ENCODE measurements at regions not wholly inside any gene's neighbourhood (a gene's known extent, or its start where the extent isn't known, plus 50 kb on each side); places are given as distances from the start of the nearest gene placed in this dataset.
"Not testable (repeated sequence)": the region's sequence is repeated elsewhere in the genome, so short reads cannot be mapped to it uniquely, and the experiment has no call there.

DNA sequence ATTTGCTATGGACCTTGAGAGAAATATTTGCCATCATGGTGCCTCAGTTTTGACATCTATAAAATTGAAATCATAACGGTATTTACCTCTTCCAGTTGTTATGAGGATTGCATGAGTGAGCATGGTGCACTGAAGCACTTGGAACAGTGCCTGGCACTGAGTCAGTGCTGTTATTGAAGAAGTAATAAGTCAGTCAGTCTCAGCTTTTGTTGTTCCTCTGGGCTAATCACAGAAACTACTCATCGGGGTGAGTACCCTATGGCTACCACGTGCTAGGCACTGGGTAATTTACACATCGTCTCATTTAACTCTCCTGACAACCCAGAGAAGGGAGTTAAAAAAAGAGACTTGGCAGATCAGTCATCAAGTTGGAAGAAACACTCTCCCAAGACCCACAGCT is 159.5 kb upstream of the NRXN3 start:
- TF ChIP-seq, protein P1, sequence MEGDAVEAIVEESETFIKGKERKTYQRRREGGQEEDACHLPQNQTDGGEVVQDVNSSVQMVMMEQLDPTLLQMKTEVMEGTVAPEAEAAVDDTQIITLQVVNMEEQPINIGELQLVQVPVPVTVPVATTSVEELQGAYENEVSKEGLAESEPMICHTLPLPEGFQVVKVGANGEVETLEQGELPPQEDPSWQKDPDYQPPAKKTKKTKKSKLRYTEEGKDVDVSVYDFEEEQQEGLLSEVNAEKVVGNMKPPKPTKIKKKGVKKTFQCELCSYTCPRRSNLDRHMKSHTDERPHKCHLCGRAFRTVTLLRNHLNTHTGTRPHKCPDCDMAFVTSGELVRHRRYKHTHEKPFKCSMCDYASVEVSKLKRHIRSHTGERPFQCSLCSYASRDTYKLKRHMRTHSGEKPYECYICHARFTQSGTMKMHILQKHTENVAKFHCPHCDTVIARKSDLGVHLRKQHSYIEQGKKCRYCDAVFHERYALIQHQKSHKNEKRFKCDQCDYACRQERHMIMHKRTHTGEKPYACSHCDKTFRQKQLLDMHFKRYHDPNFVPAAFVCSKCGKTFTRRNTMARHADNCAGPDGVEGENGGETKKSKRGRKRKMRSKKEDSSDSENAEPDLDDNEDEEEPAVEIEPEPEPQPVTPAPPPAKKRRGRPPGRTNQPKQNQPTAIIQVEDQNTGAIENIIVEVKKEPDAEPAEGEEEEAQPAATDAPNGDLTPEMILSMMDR (conservative IDR thresholded peaks at IDR 0.05) = no peak
- WGBS (ENCODE audit: extremely low coverage, insufficient read length, low lambda C conversion rate) = no CpG with 5 or more reads among the region's 4 CpGs

GRCh38 chr14:78013911-78014310 is 156.3 kb upstream of the NRXN3 start:
- H4K5ac ChIP-seq (ENCODE audit: insufficient read length, low read depth, low read length); H2AK5ac ChIP-seq (ENCODE audit: insufficient read length, low read length); H4K20me1 ChIP-seq (ENCODE audit: control insufficient read depth, insufficient read depth, insufficient read length); H3K27me3 Mint-ChIP-seq (ENCODE audit: low read depth); H3K4me1 Mint-ChIP-seq; H4K8ac ChIP-seq (replicated peaks; ENCODE audit: insufficient read length, low read depth, low read length); H3K56ac ChIP-seq (ENCODE audit: insufficient read length, low read depth, low read length); H3K27ac ChIP-seq (ENCODE audit: insufficient read length, low read depth, low read length); DNase-seq; H2BK12ac ChIP-seq (ENCODE audit: insufficient read length, low read depth, low read length); H2BK20ac ChIP-seq (ENCODE audit: low read depth, low read length, poor library complexity, severe bottlenecking); H3K4ac ChIP-seq (ENCODE audit: low read depth, low read length); H3K18ac ChIP-seq (ENCODE audit: insufficient read length, low read depth, low read length); H3K27ac Mint-ChIP-seq; H2BK5ac ChIP-seq (ENCODE audit: insufficient read length, low read length); H3K9ac ChIP-seq (ENCODE audit: extremely low read depth, insufficient read length, low read length); H3K79me2 ChIP-seq (ENCODE audit: insufficient read depth, low read length); H2AFZ ChIP-seq (ENCODE audit: low read length); H3K9me3 ChIP-seq (ENCODE audit: control insufficient read depth, low read depth, low read length); H4K91ac ChIP-seq (ENCODE audit: insufficient read length, low read depth, low read length); H3K4me3 Mint-ChIP-seq; H3K23me2 ChIP-seq (ENCODE audit: insufficient read length, low read depth, low read length, poor library complexity, severe bottlenecking); H3K27me3 ChIP-seq (ENCODE audit: insufficient read depth, low read length); H3K4me2 ChIP-seq (ENCODE audit: insufficient read depth, insufficient read length, low read length); H3K23ac ChIP-seq (ENCODE audit: insufficient read length, low read depth, low read length); H3K14ac ChIP-seq (ENCODE audit: insufficient read depth, low read length); H2BK15ac ChIP-seq (ENCODE audit: low read depth, low read length); H3T11ph ChIP-seq (ENCODE audit: low read length); H3K36me3 Mint-ChIP-seq (ENCODE audit: insufficient read depth in 1 of 3, low read depth in 3 of 3); H3K4me1 ChIP-seq (ENCODE audit: insufficient read depth, low read length); H3K9me3 Mint-ChIP-seq; H3K79me1 ChIP-seq (ENCODE audit: insufficient read depth, low read depth, low read length, poor library complexity, severe bottlenecking); H2BK120ac ChIP-seq (ENCODE audit: low read depth, low read length, poor library complexity, severe bottlenecking): not testable (repeated sequence)
- WGBS (ENCODE audit: extremely low coverage, insufficient read length, low lambda C conversion rate) = no CpG with 5 or more reads among the region's 22 CpGs

More for the DNA sequence above, 159.5 kb upstream of the NRXN3 start:
- no peak overlapping the region for H3K4ac ChIP-seq (ENCODE audit: low read depth, low read length)
- Mint-ChIP-seq H3K27ac (no peak overlapping the region), H3K4me1 (no peaks in the 10 kb centered on the region), H3K4me3 (no peak overlapping the region), H3K9me3 (peaks cover 0 to 3% of the 10 kb centered on the region in 2 experiments; a peak in 1 of 5 replicates), H3K36me3 (ENCODE audit: insufficient read depth in 1 of 3, low read depth in 3 of 3) (no peaks in the 10 kb centered on the region), H3K27me3 (ENCODE audit: low read depth) (no peaks in the 10 kb centered on the region)
- no peak overlapping the region for H3K27ac ChIP-seq (ENCODE audit: insufficient read length, low read depth, low read length)
- H2BK12ac ChIP-seq (ENCODE audit: insufficient read length, low read depth, low read length) = no peak overlapping the region
- no peak overlapping the region for H4K5ac ChIP-seq (ENCODE audit: insufficient read length, low read depth, low read length)
- no peak overlapping the region for H3K18ac ChIP-seq (ENCODE audit: insufficient read length, low read depth, low read length)
- no peaks in the 10 kb centered on the region for H3K79me1 ChIP-seq (ENCODE audit: insufficient read depth, low read depth, low read length, poor library complexity, severe bottlenecking)
- H3K4me1 ChIP-seq (ENCODE audit: insufficient read depth, low read length) = no peaks in the 10 kb centered on the region
- H2BK20ac ChIP-seq (ENCODE audit: low read depth, low read length, poor library complexity, severe bottlenecking) = no peak overlapping the region
- no peak overlapping the region for H3K14ac ChIP-seq (ENCODE audit: insufficient read depth, low read length)
- no peak overlapping the region for H2AFZ ChIP-seq (ENCODE audit: low read length)
- H2BK5ac ChIP-seq (ENCODE audit: insufficient read length, low read length) = no peak overlapping the region
- H2BK15ac ChIP-seq (ENCODE audit: low read depth, low read length) = no peak overlapping the region
- no peak overlapping the region for H3K4me2 ChIP-seq (ENCODE audit: insufficient read depth, insufficient read length, low read length)
- H4K91ac ChIP-seq (ENCODE audit: insufficient read length, low read depth, low read length) = no peak overlapping the region
- no peaks in the 10 kb centered on the region for H3K27me3 ChIP-seq (ENCODE audit: insufficient read depth, low read length)
- no peak for DNase-seq
- no peak overlapping the region for H2AK5ac ChIP-seq (ENCODE audit: insufficient read length, low read length)
- H3K9me3 ChIP-seq (ENCODE audit: control insufficient read depth, low read depth, low read length) = no peaks in the 10 kb centered on the region
- H3T11ph ChIP-seq (ENCODE audit: low read length) = no peak overlapping the region
- no peaks in the 10 kb centered on the region for H4K20me1 ChIP-seq (ENCODE audit: control insufficient read depth, insufficient read depth, insufficient read length)
- H2BK120ac ChIP-seq (ENCODE audit: low read depth, low read length, poor library complexity, severe bottlenecking) = no peak overlapping the region
- no peak overlapping the region for H4K8ac ChIP-seq (replicated peaks; ENCODE audit: insufficient read length, low read depth, low read length)
- no peaks in the 10 kb centered on the region for H3K79me2 ChIP-seq (ENCODE audit: insufficient read depth, low read length)
- H3K9ac ChIP-seq (ENCODE audit: extremely low read depth, insufficient read length, low read length) = no peak overlapping the region
- H3K23ac ChIP-seq (ENCODE audit: insufficient read length, low read depth, low read length) = no peak overlapping the region
- H3K56ac ChIP-seq (ENCODE audit: insufficient read length, low read depth, low read length) = no peak overlapping the region
- no peaks in the 10 kb centered on the region for H3K23me2 ChIP-seq (ENCODE audit: insufficient read length, low read depth, low read length, poor library complexity, severe bottlenecking)
